OCI-LY3 (cell line): ENCODE measurements at regions not wholly inside any gene's neighbourhood (a gene's known extent, or its start where the extent isn't known, plus 50 kb on each side); places are given as distances from the start of the nearest gene placed in this dataset.

Experiments
- H2AFZ ChIP-seq: fragments of 200-600, 300-600 bp; shearing (Covaris generic); 2 replicates; pipeline ENCODE4 v1.6.0; 2014; ENCODE audit warnings: antibody characterized with exemption, low read depth, low read length
- H3K27ac ChIP-seq: fragments of 200-600, 300-600 bp; sonication (generic); 2 replicates; pipeline ENCODE4 v1.5.1; 2014; ENCODE audit warnings: mild to moderate bottlenecking, low read length, moderate library complexity, mixed read lengths
- H3K27me3 ChIP-seq: fragments of 200-600, 300-600 bp; sonication (generic); 2 replicates; pipeline ENCODE4 v1.6.1; 2014; ENCODE audit warnings: low read depth, low read length, mixed read lengths
- H3K36me3 ChIP-seq: fragments of 200-600, 300-600 bp; sonication (generic); replicated peaks from 2 replicates; pipeline ENCODE3; 2014; ENCODE audit warnings: low read depth, low read length, mixed read lengths
- H3K4me1 ChIP-seq: fragments of 300-600, 200-600 bp; sonication (generic); 2 replicates; pipeline ENCODE4 v1.6.1; 2014; ENCODE audit warnings: low read length, mixed read lengths
- H3K4me2 ChIP-seq: fragments of 200-600, 300-600 bp; sonication (generic); 2 replicates; pipeline ENCODE4 v1.6.1; 2014; ENCODE audit warnings: low read length, mixed read lengths
- H3K4me3 ChIP-seq: fragments of 300-600, 200-600 bp; sonication (generic); 2 replicates; pipeline ENCODE4 v1.5.1; 2014; ENCODE audit warnings: antibody characterized with exemption, mild to moderate bottlenecking, low read length, moderate library complexity
- H3K79me2 ChIP-seq: fragments of 300-600, 200-600 bp; shearing (Covaris generic); 2 replicates; pipeline ENCODE4 v1.6.1; 2014; ENCODE audit warnings: mild to moderate bottlenecking, low read length, mixed read lengths
- H3K9ac ChIP-seq: fragments of 300-600, 200-600 bp; shearing (Covaris generic); 2 replicates; pipeline ENCODE4 v1.6.0; 2014; ENCODE audit warnings: mild to moderate bottlenecking, low read length, moderate library complexity
- H3K9me3 ChIP-seq: fragments of 200-600, 300-600 bp; shearing (Covaris generic); 2 replicates; pipeline ENCODE4 v1.6.1; 2014; ENCODE audit warnings: low read length, mixed read lengths; ENCODE audit not compliant: insufficient read depth
- H4K20me1 ChIP-seq: fragments of 200-600, 300-600 bp; sonication (generic); 2 replicates; pipeline ENCODE4 v1.6.1; 2016; ENCODE audit warnings: low read length, mixed read lengths; ENCODE audit not compliant: insufficient read depth
- CTCF ChIP-seq: fragments of 200-600, 300-600 bp; sonication (generic); IDR thresholded peaks from 2 replicates; pipeline ENCODE4 v1.5.1; 2014; ENCODE audit warnings: antibody characterized with exemption, low read length, low read depth
- EZH2phosphoT487 ChIP-seq: fragments of 200-600 bp; shearing (Covaris generic); IDR thresholded peaks from 2 replicates; pipeline ENCODE4 v1.6.1; 2018; ENCODE audit warnings: antibody characterized with exemption, mixed run types, low read depth

- Histone ChIP-seq H3K27me3 (peaks cover 3% of the 10 kb centered on the region; the same call in 1 of the 2 replicates), H3K4me1 (peaks cover 37% of the 10 kb centered on the region), H3K4me2 (peak overlapping the region; percentile 58), H3K9me3 (no peaks in the 10 kb centered on the region), H3K4me3 (no peak overlapping the region), H3K27ac (peak overlapping the region; percentile 50; the same call in 1 of the 2 replicates), H3K9ac (no peak overlapping the region), H3K79me2 (no peaks in the 10 kb centered on the region), H2AFZ (no peak overlapping the region), H4K20me1 (no peaks in the 10 kb centered on the region), H3K36me3 (no peaks in the 10 kb centered on the region)
- TF ChIP-seq EZH2phosphoT487 = no peak
- no peak for TF ChIP-seq CTCF
These were observed 204.0 kb downstream of the ARL4C start for GRCh38 chr2:234292962-234293243.

GRCh38 chr2:234292205-234292961 is 204.5 kb downstream of the ARL4C start:
- no peaks in the 10 kb centered on the region for H3K36me3 ChIP-seq
- H4K20me1 ChIP-seq = no peaks in the 10 kb centered on the region
- peak overlapping the region; percentile 20; the same call in 1 of the 2 replicates for H3K4me3 ChIP-seq
- H3K4me1 ChIP-seq = peaks cover 37% of the 10 kb centered on the region
- H3K79me2 ChIP-seq = no peaks in the 10 kb centered on the region
- H3K4me2 ChIP-seq = peak overlapping the region; percentile 58
- H3K27me3 ChIP-seq = peaks cover 3% of the 10 kb centered on the region; the same call in 1 of the 2 replicates
- H3K9me3 ChIP-seq = no peaks in the 10 kb centered on the region
- TF ChIP-seq CTCF (no peak), EZH2phosphoT487 (no peak)
- H3K27ac ChIP-seq = peak overlapping the region; percentile 50
- no peak overlapping the region for H3K9ac ChIP-seq
- H2AFZ ChIP-seq = no peak overlapping the region

GRCh38 chr2:234291765-234292204 is 205.1 kb downstream of the ARL4C start:
- no peaks in the 10 kb centered on the region for H3K79me2 ChIP-seq
- no peaks in the 10 kb centered on the region for H3K9me3 ChIP-seq
- H4K20me1 ChIP-seq = no peaks in the 10 kb centered on the region
- no peak overlapping the region for H3K9ac ChIP-seq
- H3K27me3 ChIP-seq = peaks cover 3% of the 10 kb centered on the region; the same call in 1 of the 2 replicates
- H3K4me2 ChIP-seq = peak overlapping the region; percentile 58
- H3K4me3 ChIP-seq = peak overlapping the region; percentile 20; the same call in 1 of the 2 replicates
- no peaks in the 10 kb centered on the region for H3K36me3 ChIP-seq
- TF ChIP-seq CTCF (no peak), EZH2phosphoT487 (no peak)
- peak overlapping the region; percentile 50 for H3K27ac ChIP-seq
- no peak overlapping the region for H2AFZ ChIP-seq
- peaks cover 37% of the 10 kb centered on the region for H3K4me1 ChIP-seq

- peak overlapping the region; percentile 25; the same call in 1 of the 2 replicates for H3K4me3 ChIP-seq
- H3K9ac ChIP-seq = no peak overlapping the region
- no peak overlapping the region for H2AFZ ChIP-seq
- H3K4me1 ChIP-seq = peaks cover 37% of the 10 kb centered on the region
- H3K36me3 ChIP-seq = no peaks in the 10 kb centered on the region
- no peaks in the 10 kb centered on the region for H4K20me1 ChIP-seq
- H3K79me2 ChIP-seq = no peaks in the 10 kb centered on the region
- H3K4me2 ChIP-seq = peak overlapping the region; percentile 63
- H3K27ac ChIP-seq = 0 out of 2 replicates have a peak overlapping the region, but pooled peaks have one; percentile 17
- 0 out of 2 replicates have a peak, but pooled peaks cover 3% of the 10 kb centered on the region for H3K27me3 ChIP-seq
- H3K9me3 ChIP-seq = no peaks in the 10 kb centered on the region
- no peak for TF ChIP-seq EZH2phosphoT487
- TF ChIP-seq CTCF = no peak
These were observed 206.2 kb downstream of the ARL4C start for GRCh38 chr2:234290671-234291070.
